ENCODE measurements at regions not wholly inside any gene's neighbourhood (a gene's known extent, or its start where the extent isn't known, plus 50 kb on each side); places are given as distances from the start of the nearest gene placed in this dataset.

- Histone ChIP-seq H3K36me3 (ENCODE audit: low read length) (no peaks in the 10 kb centered on the region), H3K27ac (ENCODE audit: low read depth, low read length) (no peak overlapping the region), H3K9ac (ENCODE audit: low read length) (no peak overlapping the region), H3K9me3 (ENCODE audit: insufficient read depth, low read length) (no peaks in the 10 kb centered on the region), H3K27me3 (ENCODE audit: low read length) (no peaks in the 10 kb centered on the region), H3K79me2 (ENCODE audit: insufficient read depth, low read length) (no peaks in the 10 kb centered on the region), H3K9me2 (replicated peaks; ENCODE audit: insufficient read depth, low read length) (no peaks in the 10 kb centered on the region), H4K20me1 (ENCODE audit: low read depth, low read length) (no peaks in the 10 kb centered on the region), H3F3A (ENCODE audit: insufficient read depth) (no peaks in the 10 kb centered on the region), H3K4me2 (ENCODE audit: low read depth, low read length, poor library complexity, severe bottlenecking) (no peak overlapping the region), H3K4me3 (ENCODE audit: insufficient read depth, low read length, poor library complexity, severe bottlenecking) (no peak overlapping the region), H2AFZ (ENCODE audit: low read depth, low read length, severe bottlenecking) (no peak overlapping the region)
- TF ChIP-seq CTCF (IDR thresholded peaks at IDR 0.05; ENCODE audit: insufficient read depth, low read length, poor library complexity, severe bottlenecking): no peak
- TF ChIP-seq EZH2phosphoT487 (conservative IDR thresholded peaks at IDR 0.05; ENCODE audit: low read length): no peak
Measured at GRCh38 chr5:71782393-71782770, 63.3 kb downstream of the CARTPT start.

GRCh38 chr5:71782771-71783770 lies 64.0 kb downstream of the CARTPT start:
- H2AFZ ChIP-seq (ENCODE audit: low read depth, low read length, severe bottlenecking): no peak overlapping the region
- no peak overlapping the region for H3K4me3 ChIP-seq (ENCODE audit: insufficient read depth, low read length, poor library complexity, severe bottlenecking)
- H3K4me2 ChIP-seq (ENCODE audit: low read depth, low read length, poor library complexity, severe bottlenecking): no peak overlapping the region
- no peak overlapping the region for H3K27ac ChIP-seq (ENCODE audit: low read depth, low read length)
- no peaks in the 10 kb centered on the region for H3F3A ChIP-seq (ENCODE audit: insufficient read depth)
- H3K9me3 ChIP-seq (ENCODE audit: insufficient read depth, low read length): no peaks in the 10 kb centered on the region
- H3K79me2 ChIP-seq (ENCODE audit: insufficient read depth, low read length): no peaks in the 10 kb centered on the region
- no peaks in the 10 kb centered on the region for H3K36me3 ChIP-seq (ENCODE audit: low read length)
- no peaks in the 10 kb centered on the region for H3K9me2 ChIP-seq (replicated peaks; ENCODE audit: insufficient read depth, low read length)
- no peaks in the 10 kb centered on the region for H3K27me3 ChIP-seq (ENCODE audit: low read length)
- TF ChIP-seq EZH2phosphoT487 (conservative IDR thresholded peaks at IDR 0.05; ENCODE audit: low read length) (no peak), CTCF (IDR thresholded peaks at IDR 0.05; ENCODE audit: insufficient read depth, low read length, poor library complexity, severe bottlenecking) (peak; percentile 56)
- no peaks in the 10 kb centered on the region for H4K20me1 ChIP-seq (ENCODE audit: low read depth, low read length)
- H3K9ac ChIP-seq (ENCODE audit: low read length): no peak overlapping the region

- Histone ChIP-seq H3K9ac (ENCODE audit: low read length) (no peak overlapping the region), H4K20me1 (ENCODE audit: low read depth, low read length) (no peaks in the 10 kb centered on the region), H3F3A (ENCODE audit: insufficient read depth) (no peaks in the 10 kb centered on the region), H3K36me3 (ENCODE audit: low read length) (no peaks in the 10 kb centered on the region), H2AFZ (ENCODE audit: low read depth, low read length, severe bottlenecking) (no peak overlapping the region), H3K9me2 (replicated peaks; ENCODE audit: insufficient read depth, low read length) (no peaks in the 10 kb centered on the region), H3K27ac (ENCODE audit: low read depth, low read length) (no peak overlapping the region), H3K9me3 (ENCODE audit: insufficient read depth, low read length) (no peaks in the 10 kb centered on the region), H3K79me2 (ENCODE audit: insufficient read depth, low read length) (no peaks in the 10 kb centered on the region), H3K4me3 (ENCODE audit: insufficient read depth, low read length, poor library complexity, severe bottlenecking) (no peak overlapping the region), H3K27me3 (ENCODE audit: low read length) (no peaks in the 10 kb centered on the region), H3K4me2 (ENCODE audit: low read depth, low read length, poor library complexity, severe bottlenecking) (no peak overlapping the region)
- TF ChIP-seq EZH2phosphoT487 (conservative IDR thresholded peaks at IDR 0.05; ENCODE audit: low read length): no peak
- TF ChIP-seq CTCF (IDR thresholded peaks at IDR 0.05; ENCODE audit: insufficient read depth, low read length, poor library complexity, severe bottlenecking): no peak
Measured at GRCh38 chr5:71783891-71784290, 64.8 kb downstream of the CARTPT start.

All from SU-DHL-6 (cell line).